Muscle layer of colon (tissue), 2 donors: ENCODE measurements at regions not wholly inside any gene's neighbourhood (a gene's known extent, or its start where the extent isn't known, plus 50 kb on each side); places are given as distances from the start of the nearest gene placed in this dataset.
"Not testable (repeated sequence)": the region's sequence is repeated elsewhere in the genome, so short reads cannot be mapped to it uniquely, and the experiment has no call there.

Source experiments
- H3K27ac ChIP-seq: one replicate; pipeline ENCODE4 v1.7.0; 2013; ENCODE audit warnings: low read depth, mild to moderate bottlenecking, low read length, moderate library complexity
- H3K27me3 ChIP-seq, 2 donors: one replicate each; pipeline ENCODE4 v1.7.0; 2013; ENCODE audit warnings: low read length in 2 of 2, mild to moderate bottlenecking in 2 of 2; ENCODE audit not compliant: insufficient read depth in 2 of 2, control insufficient read depth in 1 of 2
- H3K36me3 ChIP-seq: one replicate; pipeline ENCODE4 v1.7.0; 2013; ENCODE audit warnings: mild to moderate bottlenecking, low read length; ENCODE audit not compliant: insufficient read depth
- H3K4me1 ChIP-seq: one replicate; pipeline ENCODE4 v1.7.0; 2013; ENCODE audit warnings: mild to moderate bottlenecking, low read length; ENCODE audit not compliant: insufficient read depth
- H3K4me3 ChIP-seq, 2 donors: one replicate each; pipeline ENCODE4 v1.7.0; 2013; ENCODE audit warnings: low read length in 2 of 2, low read depth in 1 of 2, mild to moderate bottlenecking in 1 of 2, moderate library complexity in 1 of 2
- H3K9ac ChIP-seq: one replicate; pipeline ENCODE4 v1.7.0; 2013; ENCODE audit warnings: low read length
- H3K9me3 ChIP-seq: one replicate; pipeline ENCODE4 v1.7.0; 2013; ENCODE audit warnings: mild to moderate bottlenecking, low read length
- donor health status: abdominal sarcoma.
- donor health status: Adenocarcinoma of cecum.

DNA sequence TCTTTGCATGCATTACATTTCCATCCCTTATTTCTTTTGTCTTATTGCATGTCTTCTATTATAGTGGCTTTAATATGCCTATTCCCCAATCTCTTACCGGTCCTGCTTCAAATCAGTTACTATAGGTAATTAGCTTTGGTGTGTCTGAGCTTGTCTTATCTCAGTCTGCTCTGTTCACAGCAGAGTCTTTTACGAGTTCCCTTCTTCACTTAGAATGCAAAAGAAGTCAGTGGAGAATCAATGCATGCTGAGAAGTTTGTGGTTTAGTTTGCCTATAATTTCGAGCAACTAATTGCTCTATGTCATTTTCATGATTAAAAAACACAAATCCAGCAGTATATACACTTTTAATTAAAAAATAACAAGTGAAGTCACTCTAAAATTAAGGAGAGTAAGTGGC lies 545.0 kb downstream of the SLCO4C1 start:
- H3K4me3 ChIP-seq, result no peak overlapping the region
- no peak overlapping the region for H3K9ac ChIP-seq
- no peaks in the 10 kb centered on the region for H3K36me3 ChIP-seq

DNA sequence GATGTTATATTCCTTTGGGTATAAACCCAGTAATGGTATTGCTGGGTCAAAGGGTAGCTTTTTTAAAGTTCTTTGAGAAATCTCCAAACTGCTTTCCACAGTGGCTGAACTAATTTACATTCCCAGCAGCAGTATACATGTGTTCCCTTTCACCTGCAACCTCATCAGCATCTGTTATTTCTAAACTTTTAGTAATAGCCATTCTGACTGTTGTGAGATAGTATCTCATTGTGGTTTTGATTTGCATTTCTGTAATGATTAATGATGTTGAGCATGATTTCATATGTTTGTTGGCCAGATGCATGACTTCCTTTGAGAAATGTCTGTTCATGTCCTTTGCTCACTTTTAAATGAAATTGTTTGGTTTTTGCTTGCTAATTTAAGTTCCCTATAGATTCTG lies 553.1 kb downstream of the SLCO4C1 start:
- not testable (repeated sequence) for H3K4me3 ChIP-seq, H3K27me3 ChIP-seq, H3K4me1 ChIP-seq, H3K36me3 ChIP-seq, H3K9me3 ChIP-seq, H3K9ac ChIP-seq, H3K27ac ChIP-seq

More for the DNA sequence above, 545.0 kb downstream of the SLCO4C1 start:
- Histone ChIP-seq H3K9me3 (no peaks in the 10 kb centered on the region), H3K27ac (no peak overlapping the region), H3K4me1 (no peaks in the 10 kb centered on the region), H3K27me3 (no peaks in the 10 kb centered on the region)

DNA sequence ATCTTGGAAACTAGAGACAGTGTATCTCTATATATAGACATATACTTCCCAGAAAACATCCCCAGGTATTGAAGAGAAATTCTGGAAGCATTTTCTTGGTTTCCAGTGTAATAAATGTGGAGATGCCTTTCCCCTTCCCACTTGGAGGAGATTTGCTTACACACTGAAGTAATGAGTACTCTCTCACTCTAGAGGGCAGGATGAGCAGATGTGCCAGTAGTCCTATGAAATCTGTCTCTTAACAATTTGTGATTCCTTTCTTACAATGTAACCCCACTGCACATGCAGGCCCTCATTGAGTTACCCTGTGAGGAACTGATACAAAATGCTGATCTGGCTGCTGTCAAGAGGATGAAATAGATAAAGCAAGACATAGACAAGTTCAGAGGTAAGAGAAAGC lies 567.2 kb downstream of the SLCO4C1 start:
- Histone ChIP-seq H3K9ac (no peak overlapping the region), H3K36me3 (no peaks in the 10 kb centered on the region), H3K27ac (no peak overlapping the region), H3K4me1 (no peaks in the 10 kb centered on the region), H3K27me3 (no peaks in the 10 kb centered on the region), H3K9me3 (no peaks in the 10 kb centered on the region), H3K4me3 (no peak overlapping the region)

DNA sequence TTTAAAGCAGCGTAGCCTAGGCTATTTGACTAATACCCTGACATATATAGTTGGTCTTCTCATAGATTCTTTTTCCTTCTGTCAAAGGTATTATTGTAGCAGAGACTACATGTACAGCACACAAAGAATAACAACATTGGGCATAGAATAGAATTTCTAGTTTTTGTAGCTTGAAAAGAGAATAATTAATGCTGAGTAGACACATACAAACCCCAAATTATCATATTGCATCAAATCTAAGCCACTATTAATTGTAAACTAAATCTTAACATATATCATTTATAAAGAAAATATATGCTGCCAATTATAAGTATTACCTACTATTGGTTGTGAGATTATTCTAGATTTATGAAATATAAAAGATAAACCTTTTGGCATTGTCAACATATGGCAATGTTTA lies 574.5 kb downstream of the SLCO4C1 start:
- Histone ChIP-seq H3K9me3 (no peaks in the 10 kb centered on the region), H3K9ac (no peak overlapping the region), H3K27ac (no peak overlapping the region), H3K36me3 (no peaks in the 10 kb centered on the region), H3K4me3 (no peak overlapping the region), H3K27me3 (no peaks in the 10 kb centered on the region), H3K4me1 (no peaks in the 10 kb centered on the region)

DNA sequence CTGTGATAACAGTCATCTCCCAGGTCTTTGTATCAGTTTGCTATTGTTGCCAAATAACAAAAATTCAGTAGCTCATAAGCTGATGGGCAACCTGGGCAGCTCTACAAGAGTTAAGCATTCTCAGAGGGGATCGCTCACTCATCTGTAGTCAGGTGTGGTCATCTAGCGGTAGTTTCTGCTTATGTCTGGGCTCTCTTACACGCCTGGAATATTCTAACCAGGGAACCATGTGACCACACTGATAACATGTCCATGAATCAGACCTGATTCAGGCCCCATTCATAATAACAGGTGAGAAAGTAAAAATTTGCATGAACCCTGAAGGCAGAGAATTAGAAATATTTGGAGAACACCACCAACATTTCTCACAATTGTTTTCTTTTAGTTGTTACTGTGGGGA lies 576.1 kb downstream of the SLCO4C1 start:
- Histone ChIP-seq H3K4me1 (no peaks in the 10 kb centered on the region), H3K4me3 (no peak overlapping the region), H3K9ac (no peak overlapping the region), H3K36me3 (no peaks in the 10 kb centered on the region), H3K27ac (no peak overlapping the region), H3K9me3 (no peaks in the 10 kb centered on the region), H3K27me3 (no peaks in the 10 kb centered on the region)

DNA sequence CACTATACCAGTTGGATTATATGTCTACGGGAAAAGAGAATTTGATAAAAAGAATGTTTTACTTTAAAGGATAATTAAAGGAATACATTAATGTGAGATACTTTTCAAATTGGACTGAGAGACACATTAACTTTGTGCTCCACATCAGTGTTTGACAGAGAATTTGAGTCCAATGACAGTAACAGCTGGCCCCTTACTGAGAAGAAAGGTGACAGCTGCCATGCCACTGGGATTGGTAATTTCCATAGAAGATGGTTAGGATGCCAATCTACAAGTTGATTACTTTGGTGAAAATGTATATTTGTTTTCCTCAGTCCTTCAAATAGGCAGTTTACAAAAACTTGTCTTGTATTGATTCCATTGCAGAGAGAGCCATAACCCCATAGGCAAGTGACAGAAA lies 578.4 kb downstream of the SLCO4C1 start:
- Histone ChIP-seq H3K4me3 (no peak overlapping the region), H3K4me1 (no peaks in the 10 kb centered on the region), H3K36me3 (no peaks in the 10 kb centered on the region), H3K9me3 (no peaks in the 10 kb centered on the region), H3K27me3 (no peaks in the 10 kb centered on the region), H3K27ac (no peak overlapping the region), H3K9ac (no peak overlapping the region)

GRCh38 chr5:101716941-101717340 lies 579.1 kb downstream of the SLCO4C1 start:
- H3K27ac ChIP-seq, result no peak overlapping the region
- no peak overlapping the region for H3K4me3 ChIP-seq
- no peaks in the 10 kb centered on the region for H3K27me3 ChIP-seq
- H3K4me1 ChIP-seq, result no peaks in the 10 kb centered on the region
- no peaks in the 10 kb centered on the region for H3K36me3 ChIP-seq
- no peak overlapping the region for H3K9ac ChIP-seq
- no peaks in the 10 kb centered on the region for H3K9me3 ChIP-seq

DNA sequence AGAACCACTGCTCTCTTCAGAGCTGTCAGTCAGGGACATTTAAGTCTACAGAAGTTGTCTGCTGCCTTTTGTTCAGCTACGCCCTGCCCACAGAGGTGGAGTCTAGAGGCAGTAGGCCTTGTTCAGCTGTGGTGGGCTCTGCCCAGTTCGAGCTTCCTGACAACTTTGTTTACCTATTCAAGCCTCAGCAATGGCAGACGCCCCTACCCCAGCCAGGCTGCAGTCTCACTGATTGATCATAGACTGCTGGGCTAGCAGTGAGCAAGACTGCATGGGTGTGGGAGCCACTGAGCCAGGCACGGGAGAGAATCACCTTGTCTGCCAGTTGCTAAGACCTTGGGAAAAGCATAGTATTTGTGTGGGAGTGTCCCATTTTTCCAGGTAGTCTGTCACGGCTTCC lies 580.3 kb downstream of the SLCO4C1 start:
- H3K4me3 ChIP-seq, H3K9me3 ChIP-seq, H3K36me3 ChIP-seq, H3K27ac ChIP-seq, H3K4me1 ChIP-seq, H3K27me3 ChIP-seq, H3K9ac ChIP-seq: not testable (repeated sequence)

GRCh38 chr5:101689306-101689705 lies 606.8 kb downstream of the SLCO4C1 start:
- H3K27me3 ChIP-seq, result no peaks in the 10 kb centered on the region
- no peaks in the 10 kb centered on the region for H3K4me1 ChIP-seq
- H3K9ac ChIP-seq, result no peak overlapping the region
- H3K27ac ChIP-seq, result no peak overlapping the region
- H3K36me3 ChIP-seq, result no peaks in the 10 kb centered on the region
- no peak overlapping the region for H3K4me3 ChIP-seq
- H3K9me3 ChIP-seq, result no peaks in the 10 kb centered on the region

GRCh38 chr5:101688156-101688555 lies 607.9 kb downstream of the SLCO4C1 start:
- no peak overlapping the region for H3K9ac ChIP-seq
- H3K27ac ChIP-seq, result no peak overlapping the region
- no peaks in the 10 kb centered on the region for H3K9me3 ChIP-seq
- H3K36me3 ChIP-seq, result no peaks in the 10 kb centered on the region
- H3K27me3 ChIP-seq, result no peaks in the 10 kb centered on the region
- H3K4me3 ChIP-seq, result no peak overlapping the region
- H3K4me1 ChIP-seq, result no peaks in the 10 kb centered on the region

DNA sequence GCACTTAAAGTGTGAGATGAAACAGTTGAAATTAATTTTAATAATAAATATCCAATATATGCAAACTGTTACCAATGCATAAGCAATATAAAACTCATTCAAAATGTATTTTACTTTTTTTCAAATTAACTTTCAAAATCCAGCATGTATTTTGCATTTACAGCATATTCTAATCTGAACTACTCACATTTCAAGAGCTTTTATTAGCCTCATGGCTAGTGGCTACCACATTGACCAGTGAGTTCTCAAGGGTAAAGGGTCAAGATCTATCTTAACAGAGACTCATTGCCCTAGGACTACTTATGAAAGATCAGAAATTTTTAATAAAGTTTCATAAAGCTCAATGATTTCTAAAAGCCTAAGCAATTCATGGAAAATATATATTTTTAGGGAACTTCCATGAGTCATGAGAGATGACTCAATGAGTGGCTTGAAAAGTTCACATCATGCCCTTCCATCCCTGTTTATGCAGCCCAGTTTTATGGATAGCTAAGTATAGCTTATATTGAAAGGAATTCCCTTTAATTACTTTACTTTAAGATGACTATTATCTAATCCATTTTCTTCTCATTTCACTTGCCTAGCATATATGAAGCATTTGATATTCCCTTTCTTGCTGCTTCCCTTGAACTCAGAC lies 608.6 kb downstream of the SLCO4C1 start:
- Histone ChIP-seq H3K9ac (no peak overlapping the region), H3K36me3 (no peaks in the 10 kb centered on the region), H3K9me3 (no peaks in the 10 kb centered on the region), H3K4me3 (no peak overlapping the region), H3K4me1 (no peaks in the 10 kb centered on the region), H3K27me3 (no peaks in the 10 kb centered on the region), H3K27ac (no peak overlapping the region)

DNA sequence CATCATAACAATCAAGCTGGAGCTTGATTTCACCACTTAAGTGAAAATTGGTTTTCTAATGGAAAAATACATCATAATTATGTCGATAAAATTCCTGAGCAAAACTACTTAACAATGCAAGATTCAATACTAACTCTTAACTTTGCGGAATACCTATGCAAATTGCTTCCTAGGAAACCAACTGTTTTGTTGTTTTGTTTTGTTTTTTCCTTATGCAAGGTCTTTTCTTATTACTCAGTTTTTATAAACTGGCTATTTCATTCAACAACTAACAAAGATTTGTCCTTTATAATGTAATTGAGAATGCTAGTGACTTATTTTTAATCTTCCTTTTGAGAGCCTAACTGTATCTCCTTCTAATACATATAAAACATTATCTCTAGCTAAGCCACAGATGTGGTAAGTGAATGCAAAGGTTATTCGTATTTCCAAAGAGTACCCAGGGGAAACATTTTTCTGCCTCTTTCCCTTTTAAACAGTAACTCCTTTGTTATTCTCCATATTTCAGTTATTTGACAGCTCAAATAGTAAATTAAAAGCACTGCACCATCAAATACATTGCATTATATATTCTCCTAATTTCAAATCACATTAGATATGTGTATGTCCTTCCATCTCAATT lies 609.4 kb downstream of the SLCO4C1 start:
- Histone ChIP-seq H3K36me3 (no peaks in the 10 kb centered on the region), H3K9ac (no peak overlapping the region), H3K9me3 (no peaks in the 10 kb centered on the region), H3K27ac (no peak overlapping the region), H3K27me3 (no peaks in the 10 kb centered on the region), H3K4me3 (no peak overlapping the region), H3K4me1 (no peaks in the 10 kb centered on the region)
